Mesenchymal stem cell (in vitro differentiated cells and primary cell): ENCODE measurements at regions not wholly inside any gene's neighbourhood (a gene's known extent, or its start where the extent isn't known, plus 50 kb on each side); places are given as distances from the start of the nearest gene placed in this dataset.

Source experiments
- DNase-seq: peaks from one replicate; pipeline ENCODE4 v3.0.0-alpha.2; 2013
- H2AFZ ChIP-seq: one replicate; pipeline ENCODE4 v1.6.1; 2013; ENCODE audit warnings: low read depth, mild to moderate bottlenecking, control low read depth, inconsistent platforms, low read length, moderate library complexity
- H2AK5ac ChIP-seq: 2 replicates; pipeline ENCODE4 v1.6.1; 2013; ENCODE audit warnings: low read length, moderate library complexity, mild to moderate bottlenecking, inconsistent platforms; ENCODE audit not compliant: severe bottlenecking
- H2BK120ac ChIP-seq: one replicate; pipeline ENCODE4 v1.6.1; 2013; ENCODE audit warnings: low read depth, mild to moderate bottlenecking, inconsistent platforms, low read length, moderate library complexity
- H2BK12ac ChIP-seq, 2 experiments: one replicate each; pipeline ENCODE4 v1.6.1; 2013; ENCODE audit warnings: inconsistent platforms in 2 of 2, low read length in 2 of 2, mild to moderate bottlenecking in 2 of 2, moderate library complexity in 2 of 2, control low read depth in 1 of 2
- H2BK15ac ChIP-seq: one replicate; pipeline ENCODE4 v1.6.1; 2013; ENCODE audit warnings: mild to moderate bottlenecking, low read depth, inconsistent platforms; ENCODE audit not compliant: poor library complexity, severe bottlenecking
- H2BK5ac ChIP-seq: 2 replicates; pipeline ENCODE4 v1.6.1; 2013; ENCODE audit warnings: low read depth, mild to moderate bottlenecking, low read length, control low read depth, inconsistent platforms; ENCODE audit not compliant: poor library complexity, severe bottlenecking
- H3K14ac ChIP-seq, 2 experiments: one replicate each; pipeline ENCODE4 v1.6.1; 2013; ENCODE audit warnings: inconsistent platforms in 2 of 2, low read length in 2 of 2, control low read depth in 1 of 2, mild to moderate bottlenecking in 1 of 2, moderate library complexity in 1 of 2
- H3K18ac ChIP-seq, 2 experiments: one replicate each; pipeline ENCODE4 v1.6.1; 2013; ENCODE audit warnings: inconsistent platforms in 2 of 2, low read length in 2 of 2, control low read depth in 1 of 2, low read depth in 1 of 2, mild to moderate bottlenecking in 1 of 2
- H3K23ac ChIP-seq, 2 experiments: one replicate each; pipeline ENCODE4 v1.6.1; 2013; ENCODE audit warnings: inconsistent platforms in 2 of 2, low read length in 2 of 2, mild to moderate bottlenecking in 2 of 2, moderate library complexity in 2 of 2, control low read depth in 1 of 2
- H3K27ac ChIP-seq: 2 replicates; pipeline ENCODE4 v1.5.1; 2013; ENCODE audit warnings: mild to moderate bottlenecking, moderate library complexity, low read length, control low read depth, inconsistent platforms; ENCODE audit not compliant: poor library complexity, severe bottlenecking
- H3K27me3 ChIP-seq, 2 experiments: 2 replicates each; pipeline versions ENCODE4 v1.6.1 to v1.7.0; 2013; ENCODE audit warnings: low read length in 2 of 2, mild to moderate bottlenecking in 2 of 2, moderate library complexity in 2 of 2, control low read depth in 1 of 2, inconsistent platforms in 1 of 2; ENCODE audit not compliant: control insufficient read depth in 1 of 2, insufficient read depth in 1 of 2
- H3K36me3 ChIP-seq, 2 experiments: 2 replicates each; pipeline versions ENCODE4 v1.6.1 to v1.7.0; 2013; ENCODE audit warnings: low read length in 2 of 2, control low read depth in 1 of 2, inconsistent platforms in 1 of 2, low read depth in 1 of 2, mild to moderate bottlenecking in 1 of 2; ENCODE audit not compliant: insufficient read depth in 2 of 2, control insufficient read depth in 1 of 2
- H3K4ac ChIP-seq, 2 experiments: one replicate each; pipeline ENCODE4 v1.6.1; 2013; ENCODE audit warnings: inconsistent platforms in 2 of 2, low read length in 2 of 2, mild to moderate bottlenecking in 2 of 2, moderate library complexity in 2 of 2, control low read depth in 1 of 2, low read depth in 1 of 2
- H3K4me1 ChIP-seq: 2 replicates; pipeline ENCODE4 v1.6.1; 2013; ENCODE audit warnings: low read depth, low read length, control low read depth; ENCODE audit not compliant: control insufficient read depth, insufficient read depth
- H3K4me2 ChIP-seq: 2 replicates; pipeline ENCODE4 v1.6.1; 2013; ENCODE audit warnings: low read length, mild to moderate bottlenecking, inconsistent platforms; ENCODE audit not compliant: poor library complexity, severe bottlenecking
- H3K4me3 ChIP-seq, 2 experiments: 2 replicates each; pipeline versions ENCODE4 v1.5.1 to v1.7.0; 2013; ENCODE audit warnings: low read length in 2 of 2, mild to moderate bottlenecking in 2 of 2, control low read depth in 1 of 2, low read depth in 1 of 2; ENCODE audit not compliant: insufficient read depth in 1 of 2
- H3K79me1 ChIP-seq: replicated peaks from 2 replicates; pipeline ENCODE4 v1.6.1; 2013; ENCODE audit warnings: mild to moderate bottlenecking, control low read depth, low read length, inconsistent platforms; ENCODE audit not compliant: poor library complexity, severe bottlenecking
- H3K9ac ChIP-seq: 2 replicates; pipeline ENCODE4 v1.7.0; 2013; ENCODE audit warnings: mild to moderate bottlenecking, low read length, moderate library complexity
- H3K9me3 ChIP-seq: 2 replicates; pipeline ENCODE4 v1.7.0; 2013; ENCODE audit warnings: mild to moderate bottlenecking, low read length; ENCODE audit not compliant: control insufficient read depth
- H4K8ac ChIP-seq: one replicate; pipeline ENCODE4 v1.6.1; 2013; ENCODE audit warnings: inconsistent platforms, mild to moderate bottlenecking, low read length, moderate library complexity
- H4K91ac ChIP-seq: one replicate; pipeline ENCODE4 v1.6.1; 2013; ENCODE audit warnings: mild to moderate bottlenecking, low read length, inconsistent platforms
- WGBS: methylation state at CpG from one replicate; pipeline ENCODE4 v1.1.7; 2013; ENCODE audit warnings: mixed read lengths; 5-methylcytosine and 5-hydroxymethylcytosine counted together

DNA sequence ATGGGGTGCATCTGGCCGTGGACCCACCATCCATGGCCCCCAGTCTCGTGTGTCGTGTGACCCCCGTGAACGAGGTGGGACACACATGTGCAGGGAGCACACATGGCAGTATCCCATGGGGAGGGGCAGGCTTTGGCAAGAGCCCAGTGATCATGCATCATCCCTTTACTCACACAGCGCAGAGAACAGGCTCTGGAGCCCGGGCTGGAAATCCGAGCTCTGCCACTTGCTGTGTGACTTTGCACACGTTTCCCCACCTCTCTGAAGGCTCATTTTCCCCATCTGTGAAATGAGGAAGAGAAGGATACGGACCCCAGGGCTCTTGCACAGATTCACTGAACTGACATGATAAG lies 119.9 kb downstream of the PHETA1 start:
- H3K27ac ChIP-seq, result no peak overlapping the region
- H3K14ac ChIP-seq, result no peak overlapping the region
- no peak overlapping the region for H3K9ac ChIP-seq
- no peak overlapping the region for H2BK15ac ChIP-seq
- H3K4ac ChIP-seq, result no peak overlapping the region
- H2BK12ac ChIP-seq, result no peak overlapping the region
- no peak overlapping the region for H2AFZ ChIP-seq
- H3K4me1 ChIP-seq, result peaks cover 2% of the 10 kb centered on the region
- no peak overlapping the region for H2AK5ac ChIP-seq
- H4K8ac ChIP-seq, result no peak overlapping the region
- H3K23ac ChIP-seq, result no peak overlapping the region
- H2BK5ac ChIP-seq, result no peak overlapping the region
- no peak overlapping the region for H3K4me3 ChIP-seq
- no peak overlapping the region for H2BK120ac ChIP-seq
- peaks cover 3 to 33% of the 10 kb centered on the region in 2 experiments for H3K27me3 ChIP-seq
- H3K18ac ChIP-seq, result no peak overlapping the region
- H3K9me3 ChIP-seq, result peaks cover 9% of the 10 kb centered on the region
- H3K79me1 ChIP-seq, result no peaks in the 10 kb centered on the region
- no peaks in the 10 kb centered on the region for H3K36me3 ChIP-seq
- H3K4me2 ChIP-seq, result no peak overlapping the region
- DNase-seq, result no peak
- H4K91ac ChIP-seq, result no peak overlapping the region
- WGBS, result 81% methylated on average over 9 of the region's 10 CpGs

DNA sequence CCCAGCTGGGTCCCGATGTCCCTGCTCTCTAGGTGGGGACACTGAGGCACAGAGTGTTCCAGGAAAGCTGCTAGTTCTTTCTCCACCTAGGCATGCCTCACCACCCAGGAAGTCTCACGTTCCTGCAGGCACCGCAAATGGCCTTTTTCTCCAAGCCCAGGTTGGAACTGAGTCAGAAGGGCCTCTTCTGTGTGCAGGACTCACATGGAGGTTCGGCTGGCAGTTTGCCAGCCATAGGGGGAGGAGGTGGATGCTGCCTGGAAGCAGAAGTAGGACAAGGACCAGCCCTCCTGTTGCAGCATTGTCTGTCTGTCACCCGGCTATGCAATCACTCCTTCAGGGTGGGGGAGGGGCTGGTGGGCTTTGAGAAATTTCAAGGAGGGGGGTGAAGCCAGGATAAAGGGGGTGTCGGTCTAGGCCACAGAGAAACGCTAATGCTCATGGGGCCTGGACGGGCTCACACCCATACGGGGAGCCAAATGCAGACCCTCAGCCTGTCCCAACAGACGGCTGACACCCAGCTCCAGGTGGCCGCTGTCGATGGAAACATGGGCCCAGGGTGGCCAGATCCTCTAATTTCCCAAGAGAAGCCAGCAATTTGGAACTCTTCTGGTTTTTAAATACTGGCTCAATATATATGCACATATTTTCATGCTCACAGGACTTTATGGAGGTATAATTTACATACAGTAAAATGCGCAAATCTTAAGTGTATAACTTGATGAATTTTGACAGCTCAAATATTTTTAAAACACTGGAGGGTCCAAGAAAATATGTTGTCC lies 120.5 kb downstream of the PHETA1 start:
- H3K18ac ChIP-seq, result no peak overlapping the region
- no peak overlapping the region for H3K27ac ChIP-seq
- H4K91ac ChIP-seq, result no peak overlapping the region
- H3K4me1 ChIP-seq, result peaks cover 2% of the 10 kb centered on the region
- no peak overlapping the region for H3K23ac ChIP-seq
- peaks cover 10% of the 10 kb centered on the region for H3K9me3 ChIP-seq
- H2BK12ac ChIP-seq, result no peak overlapping the region
- H3K79me1 ChIP-seq, result no peaks in the 10 kb centered on the region
- H4K8ac ChIP-seq, result no peak overlapping the region
- H3K27me3 ChIP-seq, result peaks cover 3 to 28% of the 10 kb centered on the region in 2 experiments
- no peak overlapping the region for H3K4me2 ChIP-seq
- no peaks in the 10 kb centered on the region for H3K36me3 ChIP-seq
- H3K14ac ChIP-seq, result no peak overlapping the region
- H3K4me3 ChIP-seq, result no peak overlapping the region
- H2AFZ ChIP-seq, result no peak overlapping the region
- no peak overlapping the region for H2BK15ac ChIP-seq
- H2AK5ac ChIP-seq, result no peak overlapping the region
- no peak overlapping the region for H2BK120ac ChIP-seq
- no peak overlapping the region for H3K9ac ChIP-seq
- no peak overlapping the region for H3K4ac ChIP-seq
- H2BK5ac ChIP-seq, result no peak overlapping the region
- DNase-seq, result no peak
- 68% methylated on average over 11 of the region's 13 CpGs for WGBS

DNA sequence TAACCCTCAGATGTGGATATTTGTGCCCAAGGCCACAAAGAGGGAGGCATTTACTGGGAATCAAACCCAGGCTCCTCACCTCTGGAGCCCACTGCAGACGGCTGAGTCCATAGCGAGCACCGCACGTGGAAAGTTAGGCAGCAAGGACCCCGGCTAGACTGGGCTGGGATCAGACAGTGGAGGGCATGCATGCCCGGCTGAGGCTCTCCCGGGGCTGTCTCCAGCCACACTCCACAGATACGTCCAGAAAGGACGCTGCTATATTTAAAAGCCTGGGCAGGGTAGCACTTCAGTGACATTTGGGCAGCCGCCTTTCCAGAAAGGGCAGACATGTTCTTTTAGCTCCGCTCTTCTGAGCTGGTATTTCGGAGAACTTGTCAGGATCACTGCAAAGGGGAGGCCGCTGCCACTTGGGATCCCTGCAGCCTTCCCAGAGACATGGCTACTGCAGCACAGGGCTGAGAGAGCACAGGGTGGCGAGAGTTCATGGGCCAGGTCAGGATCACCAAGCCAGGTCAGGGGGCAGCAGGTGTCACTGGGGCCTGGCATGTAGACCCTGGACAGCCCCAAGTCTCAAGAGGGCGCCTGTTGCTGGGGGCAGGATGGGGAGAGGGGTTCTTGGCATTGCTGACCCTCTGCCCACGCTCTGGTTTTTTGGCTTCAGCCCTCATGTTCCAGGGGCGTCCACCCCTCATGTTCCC lies 121.7 kb downstream of the PHETA1 start:
- Histone ChIP-seq H3K4me2 (no peak overlapping the region), H3K18ac (no peak overlapping the region), H2BK12ac (no peak overlapping the region), H3K79me1 (no peaks in the 10 kb centered on the region), H3K9me3 (peaks cover 10% of the 10 kb centered on the region), H3K4ac (no peak overlapping the region), H3K36me3 (no peaks in the 10 kb centered on the region), H2AK5ac (no peak overlapping the region), H2AFZ (no peak overlapping the region), H3K23ac (no peak overlapping the region), H3K27me3 (peaks cover 3 to 19% of the 10 kb centered on the region in 2 experiments), H4K8ac (no peak overlapping the region), H4K91ac (no peak overlapping the region), H2BK5ac (no peak overlapping the region), H3K9ac (no peak overlapping the region), H3K4me1 (peaks cover 2% of the 10 kb centered on the region), H3K4me3 (no peak overlapping the region), H2BK120ac (no peak overlapping the region), H2BK15ac (no peak overlapping the region), H3K27ac (no peak overlapping the region), H3K14ac (no peak overlapping the region)
- WGBS, result 89% methylated on average over 16 of the region's 17 CpGs
- no peak for DNase-seq

DNA sequence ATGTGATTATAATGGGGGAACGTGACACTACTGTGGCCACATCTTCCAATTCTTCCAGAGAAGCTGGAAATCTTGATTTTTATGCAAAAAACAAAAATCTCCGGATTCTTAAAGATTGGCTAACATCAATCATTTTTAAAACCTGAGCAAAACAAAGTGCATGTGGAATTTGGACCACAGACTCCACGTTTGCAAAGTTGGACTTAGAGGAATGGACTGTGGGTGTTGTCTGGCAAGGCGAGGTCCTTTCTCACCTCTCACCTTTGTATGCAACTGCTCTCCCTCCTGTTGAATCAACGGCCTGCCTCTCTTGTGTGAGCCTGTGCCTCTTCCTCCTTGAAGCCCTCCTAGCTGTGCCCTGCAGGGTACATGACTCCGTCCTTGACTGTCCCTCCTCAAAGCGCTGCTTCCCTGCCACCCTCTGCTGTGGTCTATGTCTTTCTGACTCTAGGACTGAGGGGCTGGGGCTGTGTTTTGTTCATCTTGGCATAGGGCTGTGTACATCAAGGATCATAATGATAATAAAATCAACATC lies 122.4 kb downstream of the PHETA1 start:
- H3K36me3 ChIP-seq, result no peaks in the 10 kb centered on the region
- 71% methylated on average over 6 of the region's 7 CpGs for WGBS
- H4K8ac ChIP-seq, result no peak overlapping the region
- no peak overlapping the region for H2AK5ac ChIP-seq
- peaks cover 3 to 16% of the 10 kb centered on the region in 2 experiments for H3K27me3 ChIP-seq
- no peaks in the 10 kb centered on the region for H3K79me1 ChIP-seq
- no peak overlapping the region for H3K27ac ChIP-seq
- no peak overlapping the region for H4K91ac ChIP-seq
- no peak overlapping the region for H3K4me2 ChIP-seq
- peaks cover 2% of the 10 kb centered on the region for H3K4me1 ChIP-seq
- H2BK120ac ChIP-seq, result no peak overlapping the region
- no peak overlapping the region for H2BK15ac ChIP-seq
- no peak overlapping the region for H3K18ac ChIP-seq
- no peak overlapping the region for H3K4ac ChIP-seq
- no peak overlapping the region for H2BK12ac ChIP-seq
- no peak overlapping the region for H3K23ac ChIP-seq
- no peak overlapping the region for H2BK5ac ChIP-seq
- no peak overlapping the region for H3K4me3 ChIP-seq
- no peak overlapping the region for H3K14ac ChIP-seq
- no peak overlapping the region for H3K9ac ChIP-seq
- H3K9me3 ChIP-seq, result peaks cover 10% of the 10 kb centered on the region
- H2AFZ ChIP-seq, result no peak overlapping the region
- DNase-seq, result no peak
